ENCODE measurements at regions not wholly inside any gene's neighbourhood (a gene's known extent, or its start where the extent isn't known, plus 50 kb on each side); places are given as distances from the start of the nearest gene placed in this dataset.

GRCh38 chr13:38121267-38121666, 228.4 kb upstream of the UFM1 start:
- TF ChIP-seq MAX (IDR thresholded peaks at IDR 0.05; ENCODE audit: low read depth, low read length), result no peak
- no peak for TF ChIP-seq CTCF (IDR thresholded peaks at IDR 0.05; ENCODE audit: low read depth, low read length)
- TF ChIP-seq POLR2A (IDR thresholded peaks at IDR 0.05; ENCODE audit: extremely low read depth, insufficient read length), result no peak
- no peak for TF ChIP-seq MYC (IDR thresholded peaks at IDR 0.05; ENCODE audit: low read depth, low read length)
